HG02763 (cell line): ENCODE measurements at regions not wholly inside any gene's neighbourhood (a gene's known extent, or its start where the extent isn't known, plus 50 kb on each side); places are given as distances from the start of the nearest gene placed in this dataset.

Experiments used
- ATAC-seq: cut with Tn5 transposase; IDR thresholded peaks from one replicate; pipeline ENCODE4 v1.9.1; 2021; ENCODE audit warnings: mild to moderate bottlenecking, moderate library complexity; ENCODE audit not compliant: unreplicated experiment

DNA sequence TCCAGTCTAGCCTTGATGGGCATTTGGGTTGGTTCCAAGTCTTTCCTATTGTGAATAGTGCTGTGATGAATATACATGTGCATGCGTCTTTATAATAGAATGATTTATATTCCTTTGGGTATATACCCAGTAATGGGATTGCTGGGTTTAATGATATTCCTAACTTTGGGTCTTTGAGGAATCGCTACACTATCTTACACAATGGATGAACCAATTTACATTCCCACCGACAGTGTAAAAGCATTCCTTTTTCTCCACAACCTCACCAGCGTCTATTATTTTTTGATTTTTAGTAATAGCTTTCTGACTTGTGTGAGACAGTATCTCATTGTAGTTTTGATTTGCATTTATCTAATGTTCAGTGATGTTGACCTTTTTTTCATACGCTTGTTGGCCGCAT, 1040.1 kb downstream of the MAT2B start:
- ATAC-seq: no peak

- ATAC-seq: no peak
Measured at GRCh38 chr5:164553851-164554250, 1048.4 kb downstream of the MAT2B start.

- ATAC-seq: no peak
Measured at GRCh38 chr5:164555809-164556208, 1050.4 kb downstream of the MAT2B start.

GRCh38 chr5:164560216-164560615, 1054.8 kb downstream of the MAT2B start:
- no peak for ATAC-seq

GRCh38 chr5:164561933-164562872, 1056.8 kb downstream of the MAT2B start:
- ATAC-seq: no peak

- ATAC-seq: no peak
Measured at GRCh38 chr5:164563370-164563769, 1058.0 kb downstream of the MAT2B start.

GRCh38 chr5:164573397-164573796, 1068.0 kb downstream of the MAT2B start:
- no peak for ATAC-seq

- no peak for ATAC-seq
Measured at GRCh38 chr5:164577201-164577600, 1071.8 kb downstream of the MAT2B start.

DNA sequence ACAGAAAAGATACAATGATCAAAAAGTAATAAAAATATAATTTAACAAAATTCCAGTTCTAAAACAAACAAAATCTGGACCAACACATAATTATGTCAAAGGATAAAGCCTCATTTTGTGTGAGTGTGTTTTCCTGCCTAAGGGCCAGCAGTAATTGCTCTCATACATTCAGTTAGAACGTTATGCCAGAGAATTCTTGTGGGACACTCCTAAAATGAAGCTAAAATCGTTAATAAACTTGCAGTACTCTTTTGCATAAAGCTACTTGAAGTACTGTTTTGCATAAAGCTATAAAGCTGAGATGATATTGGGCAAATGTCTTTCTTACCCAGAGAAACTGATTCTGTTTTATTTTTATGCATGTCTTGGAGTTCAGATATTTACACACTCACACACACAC, 1072.3 kb downstream of the MAT2B start:
- no peak for ATAC-seq

GRCh38 chr5:164578401-164578800, 1073.0 kb downstream of the MAT2B start:
- no peak for ATAC-seq

- no peak for ATAC-seq
Measured at GRCh38 chr5:164578911-164579310, 1073.5 kb downstream of the MAT2B start.

DNA sequence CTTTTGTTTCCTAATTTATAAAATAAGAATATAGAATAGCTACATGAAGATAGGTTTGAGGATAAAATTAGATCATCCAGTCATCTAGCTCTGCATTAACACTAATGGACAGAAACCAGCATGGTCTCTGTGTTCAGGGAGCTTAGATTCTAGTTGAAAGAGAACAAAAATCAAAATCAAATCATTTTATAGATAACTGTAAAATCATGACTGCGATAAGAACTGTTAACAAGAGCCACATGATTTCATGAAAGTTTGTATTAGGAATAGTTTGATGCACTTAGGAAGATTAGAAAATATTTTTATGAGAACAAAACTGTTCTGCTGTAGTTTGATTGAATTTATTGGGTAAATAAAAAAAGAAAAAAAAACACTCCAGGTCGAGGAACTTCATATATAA, 1074.7 kb downstream of the MAT2B start:
- no peak for ATAC-seq

DNA sequence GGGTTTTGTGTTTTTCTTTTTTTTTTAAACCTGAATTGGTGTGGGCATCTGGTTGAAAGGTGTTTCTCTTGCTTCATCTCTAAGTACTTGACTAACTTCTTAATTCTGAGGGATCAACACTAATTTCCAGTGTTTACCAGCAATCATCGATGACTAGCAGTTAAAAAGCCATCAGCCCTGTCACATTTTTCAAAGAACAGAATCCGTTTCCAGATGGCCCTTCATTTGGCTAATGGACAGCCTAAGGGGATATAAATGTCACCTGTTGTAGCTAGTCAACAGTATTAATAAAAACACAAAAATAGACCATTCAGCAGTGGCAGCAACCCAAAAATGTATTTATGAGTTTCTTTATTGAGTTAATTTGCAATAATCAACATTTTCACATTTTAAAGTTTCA, 1076.5 kb downstream of the MAT2B start:
- ATAC-seq: no peak

- no peak for ATAC-seq
Measured at GRCh38 chr5:164593982-164594381, 1088.6 kb downstream of the MAT2B start.

DNA sequence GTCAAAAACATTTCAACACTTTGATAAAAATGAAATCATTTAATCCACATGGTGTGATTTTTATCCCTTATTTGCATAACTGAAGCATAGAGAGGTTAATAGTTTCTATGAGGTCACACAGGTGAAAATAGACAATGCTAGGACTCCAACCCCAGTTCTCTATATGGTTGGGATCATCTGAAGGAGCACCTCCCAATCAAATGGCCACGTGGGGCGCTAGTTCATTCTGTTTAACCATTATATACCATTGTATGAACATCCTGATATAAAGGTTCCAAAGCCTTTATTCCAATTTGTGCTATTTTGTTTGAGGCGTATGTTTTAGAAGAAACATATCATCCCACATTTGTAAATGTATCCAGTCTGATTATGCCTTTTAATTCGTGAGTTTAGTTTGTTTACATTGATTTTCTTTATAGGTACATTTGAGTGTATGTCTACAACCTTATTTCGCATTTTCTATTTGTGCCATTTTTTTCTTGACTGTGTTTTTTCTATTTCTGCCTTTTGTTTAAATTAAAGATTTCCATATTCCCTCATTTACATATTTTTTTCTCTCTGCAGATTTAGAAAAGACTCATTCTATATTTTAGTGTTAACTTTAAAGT, 1092.0 kb downstream of the MAT2B start:
- ATAC-seq: peak; percentile 85

- ATAC-seq: no peak
Measured at GRCh38 chr5:164600274-164600673, 1094.9 kb downstream of the MAT2B start.

- ATAC-seq: no peak
Measured at GRCh38 chr5:164600929-164601535, 1095.6 kb downstream of the MAT2B start.

GRCh38 chr5:164608507-164608906, 1103.1 kb downstream of the MAT2B start:
- no peak for ATAC-seq

GRCh38 chr5:164610374-164610773, 1105.0 kb downstream of the MAT2B start:
- no peak for ATAC-seq

- no peak for ATAC-seq
Measured at GRCh38 chr5:164614707-164615106, 1109.3 kb downstream of the MAT2B start.

GRCh38 chr5:164617290-164617689, 1111.9 kb downstream of the MAT2B start:
- ATAC-seq: no peak

DNA sequence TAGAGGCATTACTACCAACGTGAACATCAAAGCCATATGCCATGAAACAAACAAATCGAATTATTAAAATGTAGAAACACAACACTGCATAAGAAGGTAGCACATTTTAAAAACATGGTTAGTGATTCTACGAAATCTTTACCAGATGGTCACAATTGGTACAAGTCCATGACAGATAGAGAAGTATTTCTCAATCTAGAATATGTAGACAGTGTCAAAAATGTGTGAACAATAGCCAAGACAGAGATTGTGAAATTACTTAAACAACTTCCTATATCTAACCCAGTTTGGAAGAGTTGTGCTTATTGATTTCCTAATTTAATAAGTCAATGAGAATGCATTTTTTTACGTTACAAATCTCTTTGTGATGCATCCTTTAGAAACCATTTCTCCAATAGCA, 1121.6 kb downstream of the MAT2B start:
- ATAC-seq: no peak
